Kidney (tissue), 13 donors: ENCODE measurements at regions not wholly inside any gene's neighbourhood (a gene's known extent, or its start where the extent isn't known, plus 50 kb on each side); places are given as distances from the start of the nearest gene placed in this dataset.

Experiments
- DNase-seq, 5 donors: peaks; one replicate each; pipeline ENCODE4 v3.0.0-alpha.2; 2013 to 2020
- FAIRE-seq: peaks from 2 replicates; lab custom pipeline; 2012; peaks lifted over from hg19 to GRCh38; lab: Jason Lieb, UNC
- H3K27ac ChIP-seq, 2 donors: one replicate each; pipeline ENCODE4 v1.7.0; 2013; ENCODE audit warnings: low read depth in 2 of 2, low read length in 2 of 2, inconsistent platforms in 1 of 2
- H3K27me3 ChIP-seq: one replicate; pipeline ENCODE4 v1.7.1; 2013; ENCODE audit warnings: low read length, inconsistent platforms; ENCODE audit not compliant: control insufficient read depth, insufficient read depth
- H3K36me3 ChIP-seq, 3 donors: one replicate each; pipeline versions ENCODE4 v1.7.0 to v1.7.1; 2013; ENCODE audit warnings: low read length in 3 of 3, control low read depth in 1 of 3, inconsistent platforms in 1 of 3; ENCODE audit not compliant: insufficient read depth in 3 of 3, control insufficient read depth in 2 of 3
- H3K4me1 ChIP-seq, 3 donors: one replicate each; pipeline versions ENCODE4 v1.7.0 to v1.7.1; 2013; ENCODE audit warnings: low read length in 3 of 3, inconsistent platforms in 1 of 3, low read depth in 1 of 3; ENCODE audit not compliant: control insufficient read depth in 2 of 3, insufficient read depth in 2 of 3
- H3K4me3 ChIP-seq, 3 donors: one replicate each; pipeline versions ENCODE4 v1.7.0 to v1.8.1; 2013; ENCODE audit warnings: low read length in 3 of 3, control low read depth in 1 of 3, inconsistent platforms in 1 of 3
- H3K9ac ChIP-seq, 3 donors: one replicate each; pipeline versions ENCODE4 v1.7.0 to v1.7.1; 2013; ENCODE audit warnings: low read length in 3 of 3, control low read depth in 1 of 3, inconsistent platforms in 1 of 3
- H3K9me3 ChIP-seq, 3 donors: one replicate each; pipeline versions ENCODE4 v1.7.0 to v1.7.1; 2013; ENCODE audit warnings: low read length in 3 of 3, control low read depth in 1 of 3, inconsistent platforms in 1 of 3; ENCODE audit not compliant: control insufficient read depth in 2 of 3, insufficient read depth in 1 of 3
- intact Hi-C: fragments of 100-400 bp; cut with DNase I; formaldehyde crosslinking; loops from one replicate; pipeline ENCODE4 v1.11.1; 2022
- TF ChIP-seq, protein P1 (sequence below): IDR thresholded peaks from 3 replicates; pipeline ENCODE4 v1.5.1; 2012; ENCODE audit warnings: mild to moderate bottlenecking, moderate library complexity, borderline replicate concordance; ENCODE audit not compliant: insufficient read depth; ENCODE audit errors: extremely low read depth
- donor health status: control.
- donor health status: control.
- donor health status: control.
- donor health status: control.
- donor health status: control.
- donor health status: DM: yes; HTN: yes; CAD: no.
- donor health status: Normal renal cell carcinoma (clear cell type).

DNA sequence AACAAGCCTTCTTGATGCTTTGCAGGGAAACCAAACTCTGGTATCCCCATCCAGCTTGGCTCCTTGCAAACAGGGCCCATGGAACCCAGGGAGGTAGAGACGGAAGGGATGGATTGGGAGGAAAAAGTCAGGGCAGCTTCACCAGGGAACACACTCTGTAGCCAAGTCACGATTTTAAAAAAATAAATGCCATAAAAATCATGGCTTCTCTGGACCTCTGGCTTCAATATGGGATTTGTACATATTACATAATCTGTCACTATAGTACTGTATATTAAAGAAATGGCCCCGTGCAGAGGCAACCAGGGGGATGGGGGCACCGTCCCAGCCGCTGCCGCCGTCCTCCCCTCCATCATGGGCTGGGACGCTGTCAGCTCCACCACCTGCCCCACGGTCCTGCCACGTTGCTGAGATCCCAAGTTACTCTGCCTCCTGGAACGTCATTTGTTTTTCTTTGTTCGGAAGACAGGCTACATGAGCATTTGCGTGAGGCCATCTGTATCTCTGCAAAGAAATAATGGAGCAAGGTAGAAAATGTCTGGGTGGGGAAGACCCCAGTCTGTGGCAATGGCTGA is 313.3 kb downstream of the ZNF536 start:
- no peaks in the 10 kb centered on the region for H3K9me3 ChIP-seq
- intact Hi-C loops, result no loop called here
- H3K9ac ChIP-seq, result no peak overlapping the region
- no peak overlapping the region for H3K27ac ChIP-seq
- TF ChIP-seq, protein P1, sequence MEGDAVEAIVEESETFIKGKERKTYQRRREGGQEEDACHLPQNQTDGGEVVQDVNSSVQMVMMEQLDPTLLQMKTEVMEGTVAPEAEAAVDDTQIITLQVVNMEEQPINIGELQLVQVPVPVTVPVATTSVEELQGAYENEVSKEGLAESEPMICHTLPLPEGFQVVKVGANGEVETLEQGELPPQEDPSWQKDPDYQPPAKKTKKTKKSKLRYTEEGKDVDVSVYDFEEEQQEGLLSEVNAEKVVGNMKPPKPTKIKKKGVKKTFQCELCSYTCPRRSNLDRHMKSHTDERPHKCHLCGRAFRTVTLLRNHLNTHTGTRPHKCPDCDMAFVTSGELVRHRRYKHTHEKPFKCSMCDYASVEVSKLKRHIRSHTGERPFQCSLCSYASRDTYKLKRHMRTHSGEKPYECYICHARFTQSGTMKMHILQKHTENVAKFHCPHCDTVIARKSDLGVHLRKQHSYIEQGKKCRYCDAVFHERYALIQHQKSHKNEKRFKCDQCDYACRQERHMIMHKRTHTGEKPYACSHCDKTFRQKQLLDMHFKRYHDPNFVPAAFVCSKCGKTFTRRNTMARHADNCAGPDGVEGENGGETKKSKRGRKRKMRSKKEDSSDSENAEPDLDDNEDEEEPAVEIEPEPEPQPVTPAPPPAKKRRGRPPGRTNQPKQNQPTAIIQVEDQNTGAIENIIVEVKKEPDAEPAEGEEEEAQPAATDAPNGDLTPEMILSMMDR, result no peak
- no peak for FAIRE-seq
- no peaks in the 10 kb centered on the region for H3K4me1 ChIP-seq
- no peak for DNase-seq
- H3K36me3 ChIP-seq, result no peaks in the 10 kb centered on the region
- no peak overlapping the region for H3K4me3 ChIP-seq
- no peaks in the 10 kb centered on the region for H3K27me3 ChIP-seq

DNA sequence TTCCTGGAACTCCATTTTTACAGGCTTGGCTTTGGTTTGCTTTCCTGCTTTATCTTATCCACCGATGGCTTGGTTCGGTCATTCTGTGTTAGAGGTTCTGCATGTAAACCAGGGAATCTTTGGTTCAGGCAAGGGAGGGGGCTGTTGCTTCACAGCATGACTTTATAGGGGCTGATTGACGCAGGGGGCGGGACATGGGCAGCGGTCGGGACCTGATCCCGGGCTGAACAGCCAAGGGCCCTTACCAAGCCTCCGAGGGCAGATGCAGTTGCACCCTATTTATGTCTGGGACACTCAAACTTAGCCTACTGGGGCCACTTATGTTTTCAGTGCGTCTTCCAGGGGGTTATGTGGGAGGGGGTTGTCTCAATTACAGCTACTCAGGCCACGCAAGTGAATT is 312.4 kb downstream of the ZNF536 start:
- H3K4me1 ChIP-seq, result no peaks in the 10 kb centered on the region
- intact Hi-C loops, result no loop called here
- H3K36me3 ChIP-seq, result no peaks in the 10 kb centered on the region
- H3K4me3 ChIP-seq, result no peak overlapping the region
- TF ChIP-seq, protein P1, result no peak
- no peaks in the 10 kb centered on the region for H3K9me3 ChIP-seq
- DNase-seq (no peak), FAIRE-seq (no peak)
- H3K27me3 ChIP-seq, result no peaks in the 10 kb centered on the region
- no peak overlapping the region for H3K9ac ChIP-seq
- H3K27ac ChIP-seq, result no peak overlapping the region

DNA sequence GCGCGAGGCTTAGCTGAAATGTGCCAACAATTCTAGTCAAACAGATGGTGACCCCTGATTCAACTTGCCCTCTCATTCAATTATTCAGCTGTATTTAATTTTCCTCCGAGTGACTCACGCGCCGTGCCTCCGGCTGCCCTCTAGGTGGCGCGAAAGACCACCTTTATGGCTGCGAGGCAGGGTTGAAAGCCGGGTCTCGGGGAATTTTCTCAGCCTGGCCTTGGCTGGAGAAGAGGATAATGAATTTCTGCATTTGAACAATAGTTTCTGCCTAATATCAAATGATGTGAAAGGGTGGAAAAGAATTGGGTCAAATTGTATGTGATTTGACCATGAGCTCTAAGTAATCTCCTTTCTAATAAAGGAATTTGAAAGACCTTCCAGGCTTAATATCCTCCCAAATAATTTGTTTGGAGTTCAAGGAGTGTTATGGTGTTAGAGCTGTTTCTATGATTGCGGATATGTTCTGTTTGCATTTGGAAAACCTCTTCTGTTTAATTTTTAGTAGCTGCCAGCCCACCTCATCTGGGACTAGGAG is 310.9 kb downstream of the ZNF536 start:
- intact Hi-C loops, result no loop called here
- Histone ChIP-seq H3K9ac (no peak overlapping the region), H3K4me3 (no peak overlapping the region), H3K36me3 (no peaks in the 10 kb centered on the region), H3K4me1 (no peaks in the 10 kb centered on the region), H3K27ac (no peak overlapping the region), H3K27me3 (no peaks in the 10 kb centered on the region), H3K9me3 (no peaks in the 10 kb centered on the region)
- FAIRE-seq, result peak; percentile 92
- TF ChIP-seq, protein P1, result peak; percentile 89
- DNase-seq, result peak; percentile 81 to 91 (median 87)
